B cell (primary cell): ENCODE measurements at regions not wholly inside any gene's neighbourhood (a gene's known extent, or its start where the extent isn't known, plus 50 kb on each side); places are given as distances from the start of the nearest gene placed in this dataset.
A peak's percentile ranks its signal among the peaks of the same experiment; 100 is the strongest.

ENCODE experiments used
- ATAC-seq: fragments of 200-7000 bp; cut with Tn5 transposase; one replicate; pipeline ENCODE4 v1.10.0; 2021; ENCODE audit warnings: low read depth, mild to moderate bottlenecking, moderate number of reproducible peaks, moderate library complexity
- CTCF ChIA-PET: fragments of 350-600 bp; sonication (Branson Sonifier 250); formaldehyde crosslinking; loops from one replicate; lab custom pipeline; 2021; ENCODE audit warnings: antibody characterized with exemption, inconsistent platforms; lab: Charles Lee
- POLR2A ChIA-PET: fragments of 350-600 bp; sonication (Branson Sonifier 250); formaldehyde crosslinking; loops from one replicate; lab custom pipeline; 2021; ENCODE audit warnings: antibody characterized with exemption; lab: Charles Lee
- DNase-seq: peaks from one replicate; pipeline ENCODE4 v3.0.0; 2013
- H2AFZ ChIP-seq: 2 replicates; pipeline ENCODE4 v1.6.1; 2012; ENCODE audit warnings: mild to moderate bottlenecking, low read depth, low read length; ENCODE audit not compliant: insufficient read depth, poor library complexity, severe bottlenecking
- H3K27ac ChIP-seq, 2 donors: 1 replicate in 1 of 2; 2 replicates in 1 of 2; pipeline ENCODE4 v1.5.1; 2012 to 2013; ENCODE audit warnings: low read length in 2 of 2, mild to moderate bottlenecking in 2 of 2, moderate library complexity in 1 of 2
- H3K27me3 ChIP-seq, 4 experiments: fragments of 200-600 bp in 1 of 4; sonication (generic) in 1 of 4; replicated peaks in 1 of 4; 1 replicate in 2 of 4; 2 replicates in 2 of 4; pipeline versions ENCODE4 v1.6.1 to v1.7.0; 2013 to 2016; ENCODE audit warnings: low read length in 3 of 4, mild to moderate bottlenecking in 2 of 4, mixed read lengths in 1 of 4, moderate library complexity in 1 of 4; ENCODE audit not compliant: insufficient read depth in 4 of 4, control insufficient read depth in 3 of 4; ENCODE audit errors: control extremely low read depth in 1 of 4
- H3K36me3 ChIP-seq, 2 experiments: replicated peaks in 1 of 2; 1 replicate in 1 of 2; 2 replicates in 1 of 2; pipeline versions ENCODE4 v1.6.1 to v1.7.1; 2013; ENCODE audit warnings: low read length in 1 of 2; ENCODE audit not compliant: insufficient read depth in 2 of 2, control insufficient read depth in 1 of 2; ENCODE audit errors: control extremely low read depth in 1 of 2, extremely low read depth in 1 of 2
- H3K4me1 ChIP-seq, 2 donors: fragments of 200-600 bp in 1 of 2; sonication (generic) in 1 of 2; 1 replicate in 1 of 2; 2 replicates in 1 of 2; pipeline versions ENCODE4 v1.5.1 to v1.6.1; 2013 to 2017; ENCODE audit warnings: low read length in 2 of 2; ENCODE audit not compliant: control insufficient read depth in 2 of 2, insufficient read depth in 2 of 2
- H3K4me2 ChIP-seq: replicated peaks from 2 replicates; pipeline ENCODE3; 2012; ENCODE audit warnings: mild to moderate bottlenecking, low read depth, low read length; ENCODE audit not compliant: poor library complexity, severe bottlenecking
- H3K4me3 ChIP-seq, 5 experiments: fragments of 200-600 bp in 1 of 5; sonication (generic) in 1 of 5; 1 replicate in 3 of 5; 2 replicates in 2 of 5; pipeline versions ENCODE4 v1.5.1 to v1.7.0; 2011 to 2016; ENCODE audit warnings: low read length in 4 of 5, mild to moderate bottlenecking in 4 of 5, low read depth in 2 of 5, control low read depth in 1 of 5, moderate library complexity in 1 of 5; ENCODE audit not compliant: insufficient read depth in 1 of 5; ENCODE audit errors: control extremely low read depth in 1 of 5, extremely low read depth in 1 of 5
- H3K79me2 ChIP-seq: fragments of 200-600 bp; sonication (generic); one replicate; pipeline ENCODE4 v1.6.0; 2016; ENCODE audit warnings: low read length; ENCODE audit not compliant: control insufficient read depth, insufficient read depth
- H3K9ac ChIP-seq: fragments of 200-600 bp; sonication (generic); 2 replicates; pipeline ENCODE4 v1.6.1; 2017; ENCODE audit warnings: mild to moderate bottlenecking, low read length, moderate library complexity
- H3K9me3 ChIP-seq, 3 donors: one replicate each; pipeline versions ENCODE4 v1.6.1 to v1.7.1; 2013; ENCODE audit warnings: low read length in 2 of 3; ENCODE audit not compliant: control insufficient read depth in 2 of 3, insufficient read depth in 1 of 3; ENCODE audit errors: control extremely low read depth in 1 of 3
- H4K20me1 ChIP-seq: 2 replicates; pipeline ENCODE4 v1.6.0; 2012; ENCODE audit warnings: mild to moderate bottlenecking, low read length; ENCODE audit not compliant: insufficient read depth, control insufficient read depth, poor library complexity, severe bottlenecking
- H3K27ac Mint-ChIP-seq: one replicate; pipeline ENCODE4 v1.8.0; 2021; ENCODE audit warnings: mixed read lengths
- H3K27me3 Mint-ChIP-seq: one replicate; pipeline ENCODE4 v1.8.0; 2021; ENCODE audit warnings: mixed read lengths
- H3K4me1 Mint-ChIP-seq: one replicate; pipeline ENCODE4 v1.8.0; 2021; ENCODE audit warnings: mixed read lengths
- H3K4me3 Mint-ChIP-seq: one replicate; pipeline ENCODE4 v1.8.0; 2021; ENCODE audit warnings: mixed read lengths
- H3K9me3 Mint-ChIP-seq: one replicate; pipeline ENCODE4 v1.8.0; 2022; ENCODE audit warnings: mixed read lengths; ENCODE audit not compliant: insufficient read depth
- EZH2 ChIP-seq: IDR thresholded peaks from 2 replicates; pipeline ENCODE4 v1.6.1; 2012; ENCODE audit warnings: borderline replicate concordance, low read depth, mild to moderate bottlenecking, moderate library complexity, low read length; ENCODE audit not compliant: insufficient read depth, poor library complexity, severe bottlenecking
- WGBS: methylation state at CpG from one replicate; pipeline ENCODE4 v1.1.5; 2013; ENCODE audit warnings: missing lambda C conversion rate; ENCODE audit not compliant: insufficient coverage; 5-methylcytosine and 5-hydroxymethylcytosine counted together
- intact Hi-C: fragments of 100-400 bp; cut with micrococcal nuclease; formaldehyde crosslinking; loops from one replicate; pipeline ENCODE4 v1.10.0; 2022
- TF ChIP-seq, protein P1 (sequence below): fragments of 200-600 bp; IDR thresholded peaks from one replicate; pipeline ENCODE4 v1.8.0; 2022; ENCODE audit warnings: antibody characterized with exemption, mild to moderate bottlenecking

DNA sequence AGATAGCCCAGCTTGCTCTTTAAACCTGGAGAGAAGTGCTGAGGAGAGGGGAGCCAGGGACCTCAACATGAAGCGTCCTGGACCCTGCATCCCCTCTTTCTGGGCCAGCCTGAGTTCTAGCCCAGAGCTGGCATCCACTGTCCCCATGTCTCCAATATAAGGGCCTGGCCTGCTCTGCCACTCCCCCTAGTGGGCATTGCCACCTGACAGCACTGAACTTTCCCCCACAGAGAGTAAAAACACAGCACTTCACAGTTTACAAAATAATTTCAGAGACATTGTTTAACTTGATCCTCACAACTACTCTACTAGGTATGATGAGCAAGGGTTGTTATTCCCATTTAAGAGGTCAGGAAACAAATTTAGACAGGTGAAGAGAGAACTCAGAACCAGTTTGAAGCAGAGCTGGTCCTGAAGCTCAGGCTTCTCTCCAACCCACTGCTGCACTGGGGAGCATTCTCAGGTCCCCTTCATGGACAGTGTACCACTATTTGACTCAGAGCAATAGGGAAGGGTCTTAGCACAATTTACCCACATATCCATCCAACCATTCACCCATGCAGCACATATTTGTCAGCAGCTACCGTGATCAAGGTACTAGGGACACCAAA is 151.2 kb downstream of the DMRTA2 start:
- no peaks in the 10 kb centered on the region for H3K9me3 Mint-ChIP-seq
- H3K27ac Mint-ChIP-seq, result no peak overlapping the region
- Histone ChIP-seq H3K4me3 (no peak overlapping the region), H3K27ac (no peak overlapping the region), H3K9ac (no peak overlapping the region), H3K79me2 (no peaks in the 10 kb centered on the region), H3K4me1 (no peaks in the 10 kb centered on the region), H4K20me1 (no peaks in the 10 kb centered on the region), H3K27me3 (peaks cover 0 to under 1% (median 0%) of the 10 kb centered on the region in 4 experiments), H3K9me3 (no peaks in the 10 kb centered on the region), H2AFZ (no peak overlapping the region), H3K36me3 (no peaks in the 10 kb centered on the region), H3K4me2 (no peak overlapping the region)
- no peaks in the 10 kb centered on the region for H3K4me1 Mint-ChIP-seq
- no peak for ATAC-seq
- intact Hi-C loops, result no loop called here
- CTCF ChIA-PET, result no interaction called here
- peak; percentile 8 for DNase-seq
- peaks cover 18% of the 10 kb centered on the region for H3K27me3 Mint-ChIP-seq
- TF ChIP-seq, protein P1, sequence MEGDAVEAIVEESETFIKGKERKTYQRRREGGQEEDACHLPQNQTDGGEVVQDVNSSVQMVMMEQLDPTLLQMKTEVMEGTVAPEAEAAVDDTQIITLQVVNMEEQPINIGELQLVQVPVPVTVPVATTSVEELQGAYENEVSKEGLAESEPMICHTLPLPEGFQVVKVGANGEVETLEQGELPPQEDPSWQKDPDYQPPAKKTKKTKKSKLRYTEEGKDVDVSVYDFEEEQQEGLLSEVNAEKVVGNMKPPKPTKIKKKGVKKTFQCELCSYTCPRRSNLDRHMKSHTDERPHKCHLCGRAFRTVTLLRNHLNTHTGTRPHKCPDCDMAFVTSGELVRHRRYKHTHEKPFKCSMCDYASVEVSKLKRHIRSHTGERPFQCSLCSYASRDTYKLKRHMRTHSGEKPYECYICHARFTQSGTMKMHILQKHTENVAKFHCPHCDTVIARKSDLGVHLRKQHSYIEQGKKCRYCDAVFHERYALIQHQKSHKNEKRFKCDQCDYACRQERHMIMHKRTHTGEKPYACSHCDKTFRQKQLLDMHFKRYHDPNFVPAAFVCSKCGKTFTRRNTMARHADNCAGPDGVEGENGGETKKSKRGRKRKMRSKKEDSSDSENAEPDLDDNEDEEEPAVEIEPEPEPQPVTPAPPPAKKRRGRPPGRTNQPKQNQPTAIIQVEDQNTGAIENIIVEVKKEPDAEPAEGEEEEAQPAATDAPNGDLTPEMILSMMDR, result peak; percentile 57
- no peak for TF ChIP-seq EZH2
- no peak overlapping the region for H3K4me3 Mint-ChIP-seq
- WGBS, result 67% methylated on average over 1 of the region's 2 CpGs
- POLR2A ChIA-PET, result no interaction called here

DNA sequence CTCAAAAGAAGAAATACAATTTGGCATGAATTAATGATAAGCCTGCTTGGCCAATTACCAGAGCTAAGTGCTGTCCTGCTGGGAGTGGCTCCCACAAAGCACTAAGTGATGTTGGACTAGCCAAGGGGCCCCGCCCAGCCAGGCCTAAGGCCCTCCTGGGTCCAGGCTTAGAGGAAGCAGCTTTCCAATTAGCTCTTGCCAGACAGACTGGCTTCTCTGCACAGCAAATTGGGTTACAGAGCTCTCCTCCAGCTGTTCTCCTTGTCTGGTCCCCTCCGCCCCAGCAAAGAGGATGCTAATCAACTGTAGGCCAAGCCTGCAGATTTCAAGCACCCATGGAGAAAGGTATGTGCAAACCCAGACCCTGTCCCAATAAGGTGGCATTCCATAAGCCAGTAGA is 151.9 kb downstream of the DMRTA2 start:
- Histone ChIP-seq H4K20me1 (no peaks in the 10 kb centered on the region), H3K4me3 (no peak overlapping the region), H3K27me3 (no peaks in the 10 kb centered on the region), H2AFZ (no peak overlapping the region), H3K27ac (no peak overlapping the region), H3K9me3 (no peaks in the 10 kb centered on the region), H3K4me2 (no peak overlapping the region), H3K79me2 (no peaks in the 10 kb centered on the region), H3K4me1 (no peaks in the 10 kb centered on the region), H3K9ac (no peak overlapping the region), H3K36me3 (no peaks in the 10 kb centered on the region)
- H3K4me1 Mint-ChIP-seq, result no peaks in the 10 kb centered on the region
- ChIA-PET CTCF (interaction anchor here (0.9 kb wide), 1 partner anchor 8 kb away, joined by 3 read pairs; no protein-coding TSS in a partner anchor), POLR2A (no interaction called here)
- H3K9me3 Mint-ChIP-seq, result no peaks in the 10 kb centered on the region
- no peak overlapping the region for H3K4me3 Mint-ChIP-seq
- ATAC-seq (no peak), DNase-seq (no peak)
- no peak overlapping the region for H3K27ac Mint-ChIP-seq
- peaks cover 14% of the 10 kb centered on the region for H3K27me3 Mint-ChIP-seq
- WGBS, result 71% methylated on average over 2 of the region's 2 CpGs
- intact Hi-C loops, result no loop called here
- TF ChIP-seq, protein P1, result no peak
- TF ChIP-seq EZH2, result no peak
